H9 (cell line): ENCODE measurements at regions not wholly inside any gene's neighbourhood (a gene's known extent, or its start where the extent isn't known, plus 50 kb on each side); places are given as distances from the start of the nearest gene placed in this dataset.

Experiments
- DNase-seq: peaks from one replicate; pipeline ENCODE4 v3.0.0-alpha.2; 2017
- H2AFZ ChIP-seq: one replicate; pipeline ENCODE4 v1.6.1; 2013; ENCODE audit warnings: mild to moderate bottlenecking, low read length, control low read depth, moderate library complexity
- H2AK5ac ChIP-seq: 2 replicates; pipeline ENCODE4 v1.6.1; 2013; ENCODE audit warnings: low read length, control low read depth, mixed read lengths; ENCODE audit not compliant: insufficient read length
- H2BK120ac ChIP-seq: one replicate; pipeline ENCODE4 v1.6.1; 2013; ENCODE audit warnings: low read depth, mild to moderate bottlenecking, low read length, control low read depth, inconsistent platforms; ENCODE audit not compliant: poor library complexity, severe bottlenecking
- H2BK12ac ChIP-seq: 2 replicates; pipeline ENCODE4 v1.6.1; 2013; ENCODE audit warnings: low read length, control low read depth, mixed read lengths, low read depth; ENCODE audit not compliant: insufficient read length
- H2BK15ac ChIP-seq: 2 replicates; pipeline ENCODE4 v1.6.1; 2013; ENCODE audit warnings: low read depth, low read length, control low read depth
- H2BK20ac ChIP-seq: one replicate; pipeline ENCODE4 v1.6.1; 2013; ENCODE audit warnings: low read depth, mild to moderate bottlenecking, low read length, control low read depth, inconsistent platforms; ENCODE audit not compliant: poor library complexity, severe bottlenecking
- H2BK5ac ChIP-seq: 2 replicates; pipeline ENCODE4 v1.6.1; 2013; ENCODE audit warnings: low read length, control low read depth, mixed read lengths; ENCODE audit not compliant: insufficient read length
- H3K14ac ChIP-seq: 2 replicates; pipeline ENCODE4 v1.6.1; 2013; ENCODE audit warnings: low read length, control low read depth; ENCODE audit not compliant: insufficient read depth
- H3K18ac ChIP-seq: 2 replicates; pipeline ENCODE4 v1.6.1; 2013; ENCODE audit warnings: low read depth, mild to moderate bottlenecking, mixed read lengths, low read length, control low read depth; ENCODE audit not compliant: insufficient read length
- H3K23ac ChIP-seq: 2 replicates; pipeline ENCODE4 v1.6.1; 2013; ENCODE audit warnings: low read length, control low read depth, mixed read lengths, low read depth; ENCODE audit not compliant: insufficient read length
- H3K23me2 ChIP-seq: 2 replicates; pipeline ENCODE4 v1.6.1; 2013; ENCODE audit warnings: low read depth, mild to moderate bottlenecking, mixed read lengths, low read length, control low read depth; ENCODE audit not compliant: insufficient read length, poor library complexity, severe bottlenecking
- H3K27ac ChIP-seq: 2 replicates; pipeline ENCODE4 v1.5.1; 2013; ENCODE audit warnings: low read length, control low read depth, mixed read lengths, low read depth; ENCODE audit not compliant: insufficient read length
- H3K27me3 ChIP-seq: 2 replicates; pipeline ENCODE4 v1.6.1; 2013; ENCODE audit warnings: low read length, control low read depth, inconsistent platforms; ENCODE audit not compliant: insufficient read depth
- H3K4ac ChIP-seq: 2 replicates; pipeline ENCODE4 v1.6.1; 2013; ENCODE audit warnings: low read depth, mild to moderate bottlenecking, control low read depth, inconsistent platforms, low read length, moderate library complexity
- H3K4me1 ChIP-seq: 2 replicates; pipeline ENCODE4 v1.6.1; 2013; ENCODE audit warnings: low read length, control low read depth, inconsistent platforms; ENCODE audit not compliant: insufficient read depth
- H3K4me2 ChIP-seq: 2 replicates; pipeline ENCODE4 v1.6.1; 2013; ENCODE audit warnings: low read length, control low read depth, mixed read lengths; ENCODE audit not compliant: insufficient read length, insufficient read depth
- H3K56ac ChIP-seq: 2 replicates; pipeline ENCODE4 v1.6.1; 2013; ENCODE audit warnings: low read depth, mild to moderate bottlenecking, mixed read lengths, low read length, control low read depth; ENCODE audit not compliant: insufficient read length
- H3K79me1 ChIP-seq: 2 replicates; pipeline ENCODE4 v1.6.1; 2013; ENCODE audit warnings: low read depth, mild to moderate bottlenecking, moderate library complexity, low read length, control low read depth, inconsistent platforms; ENCODE audit not compliant: insufficient read depth, poor library complexity, severe bottlenecking
- H3K79me2 ChIP-seq: 2 replicates; pipeline ENCODE4 v1.6.1; 2013; ENCODE audit warnings: low read length, control low read depth, inconsistent platforms; ENCODE audit not compliant: insufficient read depth
- H3K9ac ChIP-seq: 2 replicates; pipeline ENCODE4 v1.6.1; 2013; ENCODE audit warnings: low read length, control low read depth, mixed read lengths; ENCODE audit not compliant: insufficient read length; ENCODE audit errors: extremely low read depth
- H3K9me3 ChIP-seq: one replicate; pipeline ENCODE4 v1.6.1; 2013; ENCODE audit warnings: low read depth, low read length, inconsistent platforms; ENCODE audit not compliant: control insufficient read depth
- H3T11ph ChIP-seq: one replicate; pipeline ENCODE4 v1.6.1; 2013; ENCODE audit warnings: mild to moderate bottlenecking, low read length, control low read depth, inconsistent platforms
- H4K20me1 ChIP-seq: one replicate; pipeline ENCODE4 v1.6.1; 2013; ENCODE audit not compliant: control insufficient read depth, insufficient read length, insufficient read depth
- H4K5ac ChIP-seq: 2 replicates; pipeline ENCODE4 v1.6.1; 2013; ENCODE audit warnings: low read depth, mild to moderate bottlenecking, mixed read lengths, low read length, control low read depth; ENCODE audit not compliant: insufficient read length
- H4K8ac ChIP-seq: replicated peaks from 2 replicates; pipeline ENCODE4 v1.6.1; 2013; ENCODE audit warnings: low read length, control low read depth, mixed read lengths, low read depth; ENCODE audit not compliant: insufficient read length
- H4K91ac ChIP-seq: 2 replicates; pipeline ENCODE4 v1.6.1; 2013; ENCODE audit warnings: low read depth, mild to moderate bottlenecking, moderate library complexity, mixed read lengths, low read length, control low read depth; ENCODE audit not compliant: insufficient read length
- H3K27ac Mint-ChIP-seq, 3 experiments: 2 replicates in 2 of 3; 3 replicates in 1 of 3; pipeline ENCODE4 v1.8.0; 2020 to 2021; ENCODE audit warnings: mixed read lengths in 3 of 3, mild to moderate bottlenecking in 1 of 3, moderate library complexity in 1 of 3
- H3K27me3 Mint-ChIP-seq: 2 replicates; pipeline ENCODE4 v1.8.0; 2021; ENCODE audit warnings: low read depth, mild to moderate bottlenecking, moderate library complexity, mixed read lengths
- H3K36me3 Mint-ChIP-seq, 3 experiments: 2 replicates in 2 of 3; 3 replicates in 1 of 3; pipeline ENCODE4 v1.8.0; 2020 to 2021; ENCODE audit warnings: low read depth in 3 of 3, mixed read lengths in 3 of 3; ENCODE audit not compliant: insufficient read depth in 1 of 3
- H3K4me1 Mint-ChIP-seq, 2 experiments: 2 replicates each; pipeline ENCODE4 v1.8.0; 2020; ENCODE audit warnings: mixed read lengths in 2 of 2
- H3K4me3 Mint-ChIP-seq, 2 experiments: 2 replicates in 1 of 2; 3 replicates in 1 of 2; pipeline ENCODE4 v1.8.0; 2020 to 2021; ENCODE audit warnings: mild to moderate bottlenecking in 2 of 2, mixed read lengths in 2 of 2, moderate library complexity in 1 of 2
- H3K9me3 Mint-ChIP-seq, 2 experiments: 2 replicates in 1 of 2; 3 replicates in 1 of 2; pipeline ENCODE4 v1.8.0; 2020; ENCODE audit warnings: mild to moderate bottlenecking in 2 of 2, mixed read lengths in 2 of 2, moderate library complexity in 1 of 2
- WGBS: extraction: QIAGEN DNeasy Blood & Tissue Kit; methylation state at CpG from one replicate; pipeline ENCODE4 v1.1.7; 2013; ENCODE audit warnings: missing lambda C conversion rate, low lambda C conversion rate, mixed read lengths; ENCODE audit not compliant: insufficient read length; ENCODE audit errors: extremely low coverage; 5-methylcytosine and 5-hydroxymethylcytosine counted together
- TF ChIP-seq, protein P1 (sequence below): fragments of 200-600 bp; sonication (generic); conservative IDR thresholded peaks from 3 replicates; pipeline ENCODE4 v1.8.0; 2021; ENCODE audit warnings: antibody characterized with exemption, mild to moderate bottlenecking

DNA sequence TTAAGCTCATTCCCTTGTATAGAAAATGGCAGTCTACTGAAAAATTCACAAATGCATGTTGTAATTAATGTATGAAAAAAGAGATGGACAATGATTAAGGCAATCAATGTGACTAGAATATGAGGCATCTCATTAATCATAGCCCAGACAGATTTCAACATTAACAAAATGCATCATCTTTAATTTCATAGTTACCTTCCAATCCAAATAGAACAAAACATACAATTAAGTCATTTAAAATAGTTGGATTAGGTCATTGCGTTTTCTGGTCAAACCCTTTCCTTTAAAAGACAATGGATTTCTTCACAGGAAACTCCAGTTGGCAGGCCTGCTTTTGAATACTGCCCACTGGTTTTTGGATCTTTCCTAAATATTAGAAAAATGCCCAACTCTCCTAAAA is 203.9 kb downstream of the HAO1 start:
- Histone ChIP-seq H4K91ac (no peak overlapping the region), H2BK5ac (no peak overlapping the region), H3K9me3 (no peaks in the 10 kb centered on the region), H2BK120ac (no peak overlapping the region), H3K79me2 (no peaks in the 10 kb centered on the region), H4K20me1 (no peaks in the 10 kb centered on the region), H2BK20ac (no peak overlapping the region), H3K79me1 (no peaks in the 10 kb centered on the region), H3K27me3 (no peaks in the 10 kb centered on the region), H2BK15ac (no peak overlapping the region), H3K4ac (no peak overlapping the region), H2AK5ac (no peak overlapping the region), H3K56ac (no peak overlapping the region), H3T11ph (no peak overlapping the region), H3K23me2 (no peaks in the 10 kb centered on the region), H3K18ac (no peak overlapping the region), H3K27ac (no peak overlapping the region), H3K23ac (no peak overlapping the region), H2AFZ (no peak overlapping the region), H2BK12ac (no peak overlapping the region), H4K5ac (no peak overlapping the region), H3K4me1 (no peaks in the 10 kb centered on the region), H3K4me2 (no peak overlapping the region), H3K14ac (no peak overlapping the region), H3K9ac (no peak overlapping the region), H4K8ac (no peak overlapping the region)
- no CpG with 5 or more reads among the region's 1 CpG for WGBS
- Mint-ChIP-seq H3K27ac (no peak overlapping the region), H3K9me3 (no peaks in the 10 kb centered on the region; a peak in 1 of 5 replicates), H3K36me3 (peaks cover 0 to 3% (median 0%) of the 10 kb centered on the region in 3 experiments; a peak in 1 of 7 replicates), H3K4me1 (no peaks in the 10 kb centered on the region), H3K4me3 (no peak overlapping the region), H3K27me3 (no peaks in the 10 kb centered on the region; the same call in 1 of the 2 replicates)
- TF ChIP-seq, protein P1, sequence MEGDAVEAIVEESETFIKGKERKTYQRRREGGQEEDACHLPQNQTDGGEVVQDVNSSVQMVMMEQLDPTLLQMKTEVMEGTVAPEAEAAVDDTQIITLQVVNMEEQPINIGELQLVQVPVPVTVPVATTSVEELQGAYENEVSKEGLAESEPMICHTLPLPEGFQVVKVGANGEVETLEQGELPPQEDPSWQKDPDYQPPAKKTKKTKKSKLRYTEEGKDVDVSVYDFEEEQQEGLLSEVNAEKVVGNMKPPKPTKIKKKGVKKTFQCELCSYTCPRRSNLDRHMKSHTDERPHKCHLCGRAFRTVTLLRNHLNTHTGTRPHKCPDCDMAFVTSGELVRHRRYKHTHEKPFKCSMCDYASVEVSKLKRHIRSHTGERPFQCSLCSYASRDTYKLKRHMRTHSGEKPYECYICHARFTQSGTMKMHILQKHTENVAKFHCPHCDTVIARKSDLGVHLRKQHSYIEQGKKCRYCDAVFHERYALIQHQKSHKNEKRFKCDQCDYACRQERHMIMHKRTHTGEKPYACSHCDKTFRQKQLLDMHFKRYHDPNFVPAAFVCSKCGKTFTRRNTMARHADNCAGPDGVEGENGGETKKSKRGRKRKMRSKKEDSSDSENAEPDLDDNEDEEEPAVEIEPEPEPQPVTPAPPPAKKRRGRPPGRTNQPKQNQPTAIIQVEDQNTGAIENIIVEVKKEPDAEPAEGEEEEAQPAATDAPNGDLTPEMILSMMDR: no peak
- no peak for DNase-seq
